Activated gamma-delta T cell treated with Interleukin-2 at 50 U/mL for 16 hours (primary cell): ENCODE measurements at regions not wholly inside any gene's neighbourhood (a gene's known extent, or its start where the extent isn't known, plus 50 kb on each side); places are given as distances from the start of the nearest gene placed in this dataset.

Experiments
- DNase-seq: peaks from one replicate; pipeline ENCODE4 v3.0.0-alpha.2; 2020

DNA sequence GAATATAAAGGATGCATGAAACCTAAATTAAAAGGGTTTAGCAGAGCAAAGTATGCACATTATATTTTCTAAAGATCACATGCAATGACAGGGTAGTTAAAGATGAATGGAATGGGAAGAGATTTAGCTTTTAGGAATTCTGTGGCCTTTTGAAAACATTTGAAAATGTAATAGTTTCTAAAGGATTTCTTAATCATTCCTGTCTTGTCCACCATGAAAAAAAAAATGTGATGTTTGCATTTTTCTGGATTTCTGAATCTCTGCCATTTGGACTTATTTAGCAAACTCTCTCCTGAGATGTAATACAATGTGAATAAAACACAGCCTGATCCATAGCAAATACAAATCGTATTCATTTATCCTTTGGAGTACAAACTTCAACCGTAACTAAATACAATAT is 126.6 kb upstream of the RAB11FIP2 start:
- no peak for DNase-seq

DNA sequence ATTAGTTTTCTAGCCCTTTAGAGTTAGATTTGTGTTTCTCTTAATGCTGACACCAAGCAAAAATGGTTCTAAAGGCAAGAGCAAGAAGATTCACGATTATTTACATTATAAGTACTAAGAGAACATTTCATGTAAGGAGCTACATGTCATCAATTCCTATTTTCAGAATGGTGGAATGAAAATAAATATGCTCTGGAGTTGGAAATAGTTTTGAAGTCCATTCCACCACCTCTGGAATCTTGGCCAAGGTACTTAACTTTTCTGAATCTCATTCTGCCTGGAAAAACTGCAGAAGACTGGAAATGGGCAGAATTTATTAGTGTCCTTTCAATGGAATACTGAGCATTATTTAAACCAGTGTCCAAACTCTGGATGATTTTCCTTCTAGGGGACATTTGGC is 125.1 kb upstream of the RAB11FIP2 start:
- no peak for DNase-seq

DNA sequence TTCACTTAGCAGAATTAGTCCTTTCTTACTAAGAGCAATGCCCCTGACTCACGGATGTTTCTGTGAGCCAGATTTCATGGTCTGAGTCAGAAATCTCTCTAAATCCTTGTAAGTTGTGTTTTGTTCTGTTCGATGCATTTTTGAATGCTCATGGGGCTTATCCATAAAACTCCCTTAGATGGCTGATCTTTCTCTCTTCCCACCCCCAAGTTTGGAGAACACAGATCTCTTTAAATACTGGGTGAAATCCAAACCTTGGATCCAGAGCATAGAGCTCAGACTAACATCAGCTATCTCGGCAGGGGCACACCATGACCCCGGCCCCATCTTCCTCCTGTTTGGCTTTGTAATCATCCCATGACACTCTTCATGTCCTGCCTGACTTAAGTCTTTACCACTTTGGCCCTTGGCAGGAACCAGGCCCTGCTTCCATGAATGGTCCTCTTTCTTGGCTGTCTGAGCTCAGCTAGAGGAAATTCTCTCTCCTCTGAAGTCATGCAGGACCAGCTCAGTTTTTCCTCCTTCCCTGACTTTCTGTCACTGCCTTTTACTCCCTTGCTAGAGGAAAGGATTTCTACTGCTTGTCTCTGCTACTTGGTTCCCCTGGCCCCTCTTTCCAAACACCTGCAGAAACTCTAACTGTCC is 120.4 kb upstream of the RAB11FIP2 start:
- no peak for DNase-seq

DNA sequence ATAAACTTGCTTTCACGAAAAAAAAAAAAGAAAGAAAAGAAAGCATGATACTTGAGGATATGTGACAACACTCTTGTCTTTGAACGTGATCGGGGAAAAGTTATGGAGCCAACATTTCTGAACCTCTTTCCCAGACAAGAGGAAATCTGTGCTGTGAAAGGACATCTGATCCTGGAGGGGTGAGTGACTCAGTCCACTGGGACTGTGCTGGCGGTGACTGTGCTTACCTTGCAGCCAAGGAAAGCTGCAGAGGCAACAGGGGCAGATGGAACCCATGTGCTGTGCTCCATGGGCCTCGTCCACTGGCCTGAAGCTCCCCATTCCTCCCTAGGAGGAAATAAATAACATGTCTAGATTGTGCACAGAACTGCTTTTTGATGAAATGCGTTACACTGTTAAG is 116.5 kb upstream of the RAB11FIP2 start:
- DNase-seq: no peak

DNA sequence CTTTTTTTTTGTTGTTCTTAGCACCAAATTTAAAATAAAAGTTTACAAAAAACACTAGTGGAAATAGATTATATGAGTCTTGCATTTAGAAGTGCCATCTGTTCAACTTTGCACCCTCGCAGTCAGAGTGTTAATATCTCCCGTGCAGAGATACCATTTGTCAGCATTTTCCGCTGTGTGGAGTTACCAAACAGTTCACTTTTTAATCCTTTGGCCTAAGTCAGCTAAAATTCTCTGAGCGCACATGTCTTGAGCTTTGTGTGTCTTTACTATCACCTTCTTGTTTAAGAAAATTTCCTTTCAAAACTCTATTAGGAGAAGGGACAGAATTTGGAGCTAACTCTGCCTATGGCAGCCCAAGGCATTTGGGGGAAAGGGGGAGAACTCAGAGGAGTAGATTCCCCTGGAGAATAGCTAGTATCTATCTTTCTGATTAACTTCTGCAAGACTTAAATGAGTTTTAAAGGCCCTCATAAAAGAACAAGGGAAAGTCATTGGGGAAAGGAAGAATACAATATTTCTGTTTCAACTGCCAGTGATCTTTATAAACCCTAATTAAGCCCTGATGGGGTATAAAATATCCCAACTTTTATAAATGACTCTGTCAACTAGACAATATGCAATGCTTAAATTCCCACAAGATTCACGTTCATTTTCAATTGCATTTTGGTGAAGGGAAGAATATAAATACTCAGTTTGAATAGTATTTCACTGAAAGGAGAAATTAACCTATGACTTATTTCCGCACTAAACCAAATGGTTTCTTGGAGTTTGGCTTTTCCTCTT is 114.9 kb upstream of the RAB11FIP2 start:
- DNase-seq: no peak

- DNase-seq: no peak
Observed at GRCh38 chr10:118153287-118153686, 106.5 kb upstream of the RAB11FIP2 start.

DNA sequence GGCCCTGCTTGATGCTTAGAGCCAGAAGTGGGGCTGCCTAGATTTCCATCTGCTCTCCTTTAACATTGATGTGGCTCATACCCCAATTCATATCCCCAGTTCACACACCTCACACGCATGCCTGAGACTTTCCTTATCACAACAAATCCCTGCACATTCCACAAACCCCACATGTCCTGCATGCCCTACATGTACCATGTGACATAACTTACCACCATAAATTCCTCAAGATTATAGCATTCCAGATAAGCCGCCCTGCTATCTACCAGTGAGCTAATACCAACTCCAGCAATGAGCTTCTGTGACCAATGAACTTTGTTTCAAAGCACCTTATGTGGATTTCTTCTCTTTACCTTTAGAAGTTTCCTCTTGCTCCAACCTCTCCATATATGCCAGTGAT is 104.7 kb upstream of the RAB11FIP2 start:
- DNase-seq: no peak

DNA sequence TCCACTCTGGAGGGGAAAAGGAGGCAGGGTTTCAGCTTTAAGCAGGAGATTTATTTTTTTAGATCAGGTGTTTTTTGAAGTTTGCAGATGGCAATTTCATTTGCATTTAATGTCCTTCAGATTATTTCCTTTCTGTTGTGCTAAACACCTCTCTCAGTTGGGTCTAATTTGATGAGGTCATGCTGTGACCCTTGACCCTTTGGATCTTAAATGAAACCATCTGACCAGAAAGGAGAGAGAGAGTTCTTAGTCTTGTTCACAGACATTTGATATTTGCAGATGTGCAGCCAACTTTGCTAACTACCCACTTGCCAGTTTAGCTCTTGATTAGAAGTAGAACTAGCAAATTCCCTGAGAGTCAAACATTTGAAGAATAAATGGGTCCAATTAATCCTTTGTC is 101.5 kb upstream of the RAB11FIP2 start:
- DNase-seq: no peak

DNA sequence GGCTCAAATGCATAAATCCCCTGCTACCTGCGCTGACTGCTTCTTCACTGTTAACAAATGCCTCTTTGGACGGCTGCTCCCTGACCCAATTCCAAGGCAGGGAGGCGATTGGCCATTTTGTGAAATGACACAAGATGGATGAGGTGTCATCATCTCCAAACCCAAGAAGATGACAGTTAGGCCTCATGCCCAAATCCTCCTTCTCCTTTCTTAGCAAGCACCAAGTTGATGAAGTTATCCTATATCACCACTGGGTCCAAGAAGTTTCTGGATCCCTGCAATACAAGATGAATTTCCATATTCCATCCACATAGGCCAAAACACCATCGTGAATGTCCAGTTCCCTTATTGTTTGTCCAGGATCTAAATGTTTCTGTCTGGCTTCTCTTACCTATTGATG is 98.5 kb upstream of the RAB11FIP2 start:
- DNase-seq: no peak

DNA sequence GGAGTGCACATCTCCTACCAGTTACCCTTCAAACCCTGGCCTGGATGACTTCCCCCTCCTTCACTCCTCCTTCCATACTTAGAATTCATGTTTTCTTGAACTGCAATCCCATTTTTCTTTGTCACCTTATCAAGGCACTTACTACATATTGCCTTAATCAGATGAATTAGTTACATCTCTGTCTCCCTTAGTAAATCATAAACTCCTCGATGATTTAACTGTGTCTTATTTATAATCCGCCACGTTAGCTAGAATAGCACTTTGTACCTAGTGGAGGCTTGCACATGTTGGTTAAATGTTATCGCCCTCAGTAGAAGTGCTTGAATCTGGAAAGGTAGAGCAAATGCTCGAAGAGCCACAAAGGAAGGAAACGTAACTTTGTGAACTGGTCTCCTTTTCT is 94.7 kb upstream of the RAB11FIP2 start:
- DNase-seq: no peak

DNA sequence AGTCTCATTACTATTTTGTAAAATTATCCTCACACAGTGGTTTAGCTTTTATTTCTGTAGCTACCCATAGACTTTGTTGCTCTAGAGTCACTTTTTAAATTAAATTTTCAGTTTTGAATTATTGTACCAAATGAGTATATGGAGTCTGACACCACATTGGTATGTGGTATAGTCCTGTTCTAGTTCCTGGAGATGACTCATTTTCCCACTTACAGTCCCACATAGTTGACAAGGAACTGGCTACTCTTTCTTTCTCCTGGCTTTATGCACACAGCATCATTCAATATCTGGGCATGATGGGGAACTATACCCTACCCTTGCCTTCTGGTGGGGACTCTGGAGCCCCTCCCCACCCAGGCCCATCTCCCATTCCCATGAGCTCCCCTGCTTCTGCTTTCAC is 92.6 kb upstream of the RAB11FIP2 start:
- DNase-seq: no peak

GRCh38 chr10:118128675-118129074 is 81.9 kb upstream of the RAB11FIP2 start:
- DNase-seq: no peak

DNA sequence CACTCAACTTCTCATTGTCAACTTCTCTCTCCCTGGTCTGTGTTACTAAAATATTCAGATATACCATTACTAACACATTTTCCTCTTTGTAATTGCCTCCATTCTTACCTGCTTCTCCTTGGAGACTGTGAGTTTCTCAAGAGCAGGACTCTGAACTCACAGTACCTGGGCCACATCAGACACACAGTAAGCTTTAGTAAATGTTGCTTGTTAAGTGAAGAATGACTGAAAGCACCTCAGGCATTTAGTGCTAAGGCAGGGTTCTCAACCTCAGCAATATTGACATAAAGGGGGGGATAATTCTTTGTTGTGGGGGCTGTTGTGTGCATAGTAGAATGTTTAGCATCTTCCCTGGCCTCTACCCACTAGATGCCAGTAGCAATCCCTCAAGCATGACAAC is 72.0 kb upstream of the RAB11FIP2 start:
- no peak for DNase-seq

DNA sequence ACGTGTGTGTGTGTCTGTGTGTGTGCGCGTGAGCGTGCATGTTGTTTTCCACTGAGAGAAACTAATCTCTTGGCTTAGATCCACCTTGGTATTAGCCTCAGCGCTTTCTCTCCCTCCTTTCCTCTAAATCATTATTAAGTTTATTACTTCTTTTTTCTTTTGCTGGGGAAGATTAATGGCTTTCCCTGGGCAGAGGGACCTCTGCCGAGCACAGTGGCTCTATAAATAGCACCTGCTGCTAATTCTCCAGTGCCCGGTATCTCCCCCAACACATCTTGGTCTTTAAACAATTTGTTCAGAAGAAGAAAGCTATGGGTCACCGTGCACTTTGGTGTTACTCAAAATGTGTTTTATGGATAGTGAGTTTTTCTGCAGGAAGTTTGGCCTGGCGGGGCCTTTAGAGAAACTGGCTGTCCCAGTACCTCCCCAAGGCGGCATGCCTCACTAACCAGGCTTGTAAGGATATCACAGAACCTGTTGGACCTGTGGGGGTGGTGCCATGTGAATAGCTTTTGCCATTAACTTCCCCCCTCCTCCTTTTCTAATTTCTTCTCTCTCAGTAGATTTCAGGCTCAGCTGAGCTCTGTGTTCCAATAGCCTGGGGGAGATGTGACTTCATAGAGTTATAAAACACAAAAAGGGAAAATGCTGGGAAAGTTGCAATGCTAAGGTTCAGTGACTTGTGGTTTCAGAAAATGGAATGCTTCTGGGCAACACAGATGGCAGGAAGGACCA is 70.1 kb upstream of the RAB11FIP2 start:
- DNase-seq: no peak

GRCh38 chr10:118116362-118116714 is 69.6 kb upstream of the RAB11FIP2 start:
- DNase-seq: no peak

DNA sequence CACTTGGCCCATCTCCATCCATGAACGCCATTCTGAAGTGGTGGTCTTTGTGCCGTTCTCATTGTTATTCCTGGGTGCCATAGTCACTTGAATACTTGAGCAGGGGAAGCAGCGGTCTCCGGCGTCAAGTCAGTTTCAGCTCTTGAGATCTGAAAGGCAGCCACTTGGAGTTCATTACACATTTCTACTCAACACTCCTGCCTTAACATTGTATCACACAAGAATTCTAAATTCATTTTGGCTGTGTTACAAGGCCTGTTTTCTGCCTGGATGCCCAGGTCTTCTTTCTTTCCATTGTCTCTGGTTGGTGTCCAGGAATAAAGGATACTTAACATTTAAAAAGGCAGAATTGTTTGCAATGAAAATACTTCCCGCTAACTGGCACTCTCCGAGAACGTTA is 69.0 kb upstream of the RAB11FIP2 start:
- DNase-seq: no peak

GRCh38 chr10:118114992-118115391 is 68.3 kb upstream of the RAB11FIP2 start:
- no peak for DNase-seq

- no peak for DNase-seq
Observed at GRCh38 chr10:118112543-118113125, 65.9 kb upstream of the RAB11FIP2 start.

- no peak for DNase-seq
Observed at GRCh38 chr10:118110750-118111149, 64.0 kb upstream of the RAB11FIP2 start.

- DNase-seq: no peak
Observed at GRCh38 chr10:118108194-118109026, 61.7 kb upstream of the RAB11FIP2 start.

DNA sequence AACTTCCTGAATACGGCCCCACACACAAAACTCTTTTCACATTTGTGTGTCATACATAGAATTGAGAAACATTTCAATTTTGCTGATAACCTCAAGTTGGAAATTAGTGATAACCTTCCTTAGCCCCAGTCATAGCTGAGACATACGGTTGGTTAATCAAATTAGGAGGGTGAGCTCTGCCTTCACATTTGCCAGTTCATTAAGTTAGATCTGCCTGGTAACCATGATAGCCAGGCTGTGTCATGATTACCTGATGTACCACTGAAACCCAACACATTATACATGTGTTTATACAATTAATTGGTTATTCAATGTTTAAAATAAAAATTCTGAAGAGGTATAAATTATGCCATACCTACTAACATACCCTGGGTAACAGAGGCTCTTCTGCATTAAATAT is 60.8 kb upstream of the RAB11FIP2 start:
- no peak for DNase-seq

DNA sequence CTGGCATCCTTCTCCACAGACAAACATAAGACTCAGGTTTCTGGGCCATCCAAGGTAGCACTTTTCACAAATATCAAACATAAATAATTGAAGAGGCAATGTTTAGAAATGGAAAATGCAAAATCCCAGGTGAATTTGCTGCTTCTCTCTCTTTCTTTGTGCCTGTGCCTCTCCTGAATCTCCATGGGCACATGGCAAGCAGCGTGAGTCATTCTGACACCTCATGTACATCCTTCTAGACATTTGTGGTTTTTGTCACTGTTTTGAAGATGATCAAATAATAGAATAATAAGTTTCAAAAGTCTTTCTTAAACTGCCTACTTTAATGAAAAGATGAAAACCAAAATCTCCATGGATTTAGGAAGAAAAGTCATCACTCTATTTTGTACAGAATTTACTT is 60.3 kb upstream of the RAB11FIP2 start:
- no peak for DNase-seq

- no peak for DNase-seq
Observed at GRCh38 chr10:118106426-118106825, 59.7 kb upstream of the RAB11FIP2 start.
